Transverse colon (tissue), 4 donors: ENCODE measurements at regions not wholly inside any gene's neighbourhood (a gene's known extent, or its start where the extent isn't known, plus 50 kb on each side); places are given as distances from the start of the nearest gene placed in this dataset.

ENCODE experiments used
- DNase-seq: peaks from one replicate; pipeline ENCODE4 v3.0.0-alpha.2; 2019
- H3K27ac ChIP-seq, 4 donors: fragments of 200-600 bp; sonication (generic); 2 replicates each; pipeline ENCODE4 v1.5.1; 2016 to 2018; ENCODE audit warnings: inconsistent platforms in 4 of 4
- H3K27me3 ChIP-seq: fragments of 200-600 bp; sonication (generic); 2 replicates; pipeline ENCODE4 v1.5.1; 2017; ENCODE audit warnings: inconsistent platforms
- H3K36me3 ChIP-seq, 4 donors: fragments of 200-600 bp; sonication (generic); 2 replicates each; pipeline ENCODE4 v1.5.1; 2017 to 2019; ENCODE audit warnings: inconsistent platforms in 4 of 4
- H3K4me1 ChIP-seq, 4 donors: fragments of 200-600 bp; sonication (generic); 2 replicates each; pipeline ENCODE4 v1.5.1; 2017 to 2020; ENCODE audit warnings: inconsistent platforms in 4 of 4
- H3K4me3 ChIP-seq, 4 donors: fragments of 200-600 bp; sonication (generic); 1 replicate in 1 of 4; 2 replicates in 3 of 4; pipeline versions ENCODE4 v1.5.1 to v1.6.1; 2017 to 2019; ENCODE audit warnings: inconsistent platforms in 4 of 4
- H3K9me3 ChIP-seq, 2 donors: fragments of 200-600 bp; sonication (generic); 2 replicates each; pipeline ENCODE4 v1.5.1; 2017 to 2019; ENCODE audit warnings: inconsistent platforms in 2 of 2
- CTCF ChIP-seq, 5 experiments: fragments of 200-600 bp in 3 of 5; fragments of 450-650 bp in 2 of 5; sonication (generic) in 3 of 5; IDR thresholded peaks; 1 replicate in 2 of 5; 2 replicates in 3 of 5; pipeline ENCODE4 v1.5.1; 2016 to 2017; ENCODE audit warnings: antibody characterized with exemption in 5 of 5, inconsistent platforms in 3 of 5, mild to moderate bottlenecking in 2 of 5, moderate library complexity in 1 of 5
- EP300 ChIP-seq: sonication (generic); formaldehyde crosslinking; IDR thresholded peaks from one replicate; pipeline ENCODE4 v1.6.1; 2017; ENCODE audit warnings: antibody characterized with exemption, low read depth
- POLR2A ChIP-seq: fragments of 450-650 bp; IDR thresholded peaks from one replicate; pipeline ENCODE4 v1.6.1; 2016; ENCODE audit warnings: antibody characterized with exemption, mild to moderate bottlenecking, moderate library complexity
- POLR2AphosphoS5 ChIP-seq, 3 donors: sonication (generic); formaldehyde crosslinking; IDR thresholded peaks; one replicate each; pipeline ENCODE4 v1.6.1; 2016; ENCODE audit warnings: antibody characterized with exemption in 3 of 3
- WGBS, 2 donors: methylation state at CpG; one replicate each; pipeline ENCODE4 v1.1.5; 2018; ENCODE audit warnings: low coverage in 1 of 2; 5-methylcytosine and 5-hydroxymethylcytosine counted together
- in situ Hi-C, 4 donors: fragments of 200-750 bp; cut with MboI; loops; one replicate each; pipeline versions ENCODE4 v1.15.0 to v1.15.1; 2017; ENCODE audit warnings: low sequenced_read_pairs in 3 of 4, low pct_ligation_motif_present in 1 of 4, low pct_unique_long_range_greater_than_20kb in 1 of 4
- intact Hi-C: fragments of 100-400 bp; cut with DNase I; formaldehyde crosslinking; loops from one replicate; pipeline ENCODE4 v1.15.1; 2023; ENCODE audit warnings: low total_unique reads

GRCh38 chr3:178302966-178303930, 233.0 kb upstream of the KCNMB2 start:
- 73 to 75% methylated on average over 6 of the region's 6 CpGs for WGBS, 2 donors
- TF ChIP-seq CTCF (IDR thresholded peaks at IDR 0.05): no peak
- no peak for TF ChIP-seq POLR2AphosphoS5 (IDR thresholded peaks at IDR 0.05)
- no peak for TF ChIP-seq POLR2A
- no peak for TF ChIP-seq EP300
- in situ Hi-C loops (no loop called here), intact Hi-C loops (no loop called here)
- DNase-seq: no peak
- Histone ChIP-seq H3K9me3 (no peaks in the 10 kb centered on the region), H3K4me3 (no peak overlapping the region), H3K36me3 (no peaks in the 10 kb centered on the region), H3K27ac (no peak overlapping the region), H3K27me3 (no peaks in the 10 kb centered on the region), H3K4me1 (no peaks in the 10 kb centered on the region)

GRCh38 chr3:178304758-178305467, 231.3 kb upstream of the KCNMB2 start:
- WGBS, 2 donors: 69 to 77% methylated on average over 1 of the region's 1 CpG
- in situ Hi-C loops: no loop called here
- Histone ChIP-seq H3K27me3 (no peaks in the 10 kb centered on the region), H3K27ac (no peak overlapping the region), H3K9me3 (no peaks in the 10 kb centered on the region), H3K4me1 (no peaks in the 10 kb centered on the region), H3K36me3 (no peaks in the 10 kb centered on the region), H3K4me3 (no peak overlapping the region)
- intact Hi-C loops: no loop called here
- TF ChIP-seq POLR2AphosphoS5 (IDR thresholded peaks at IDR 0.05) (no peak), EP300 (no peak), POLR2A (no peak), CTCF (IDR thresholded peaks at IDR 0.05) (no peak)
- DNase-seq: no peak

GRCh38 chr3:178306432-178307115, 229.7 kb upstream of the KCNMB2 start:
- TF ChIP-seq CTCF (IDR thresholded peaks at IDR 0.05) (no peak), POLR2A (no peak), EP300 (no peak), POLR2AphosphoS5 (IDR thresholded peaks at IDR 0.05) (no peak)
- no peak overlapping the region for H3K4me3 ChIP-seq
- H3K9me3 ChIP-seq: no peaks in the 10 kb centered on the region
- no peaks in the 10 kb centered on the region for H3K36me3 ChIP-seq
- H3K27ac ChIP-seq: no peak overlapping the region
- in situ Hi-C loops (no loop called here), intact Hi-C loops (no loop called here)
- no peaks in the 10 kb centered on the region for H3K4me1 ChIP-seq
- WGBS, 2 donors: 48 to 51% methylated on average over 2 to 3 of the region's 3 CpGs
- DNase-seq: no peak
- H3K27me3 ChIP-seq: no peaks in the 10 kb centered on the region

- Histone ChIP-seq H3K4me3 (no peak overlapping the region), H3K36me3 (no peaks in the 10 kb centered on the region), H3K4me1 (no peaks in the 10 kb centered on the region), H3K27me3 (no peaks in the 10 kb centered on the region), H3K9me3 (no peaks in the 10 kb centered on the region), H3K27ac (no peak overlapping the region)
- in situ Hi-C loops: no loop called here
- TF ChIP-seq POLR2AphosphoS5 (IDR thresholded peaks at IDR 0.05) (no peak), EP300 (no peak), CTCF (IDR thresholded peaks at IDR 0.05) (no peak), POLR2A (no peak)
- WGBS, 2 donors: 30 to 61% methylated on average over 1 to 2 of the region's 2 CpGs
- intact Hi-C loops: no loop called here
- no peak for DNase-seq
These were observed 227.5 kb upstream of the KCNMB2 start for GRCh38 chr3:178308771-178309170.
